ENCODE measurements at regions not wholly inside any gene's neighbourhood (a gene's known extent, or its start where the extent isn't known, plus 50 kb on each side); places are given as distances from the start of the nearest gene placed in this dataset.
"Not testable (repeated sequence)": the region's sequence is repeated elsewhere in the genome, so short reads cannot be mapped to it uniquely, and the experiment has no call there.

DNA sequence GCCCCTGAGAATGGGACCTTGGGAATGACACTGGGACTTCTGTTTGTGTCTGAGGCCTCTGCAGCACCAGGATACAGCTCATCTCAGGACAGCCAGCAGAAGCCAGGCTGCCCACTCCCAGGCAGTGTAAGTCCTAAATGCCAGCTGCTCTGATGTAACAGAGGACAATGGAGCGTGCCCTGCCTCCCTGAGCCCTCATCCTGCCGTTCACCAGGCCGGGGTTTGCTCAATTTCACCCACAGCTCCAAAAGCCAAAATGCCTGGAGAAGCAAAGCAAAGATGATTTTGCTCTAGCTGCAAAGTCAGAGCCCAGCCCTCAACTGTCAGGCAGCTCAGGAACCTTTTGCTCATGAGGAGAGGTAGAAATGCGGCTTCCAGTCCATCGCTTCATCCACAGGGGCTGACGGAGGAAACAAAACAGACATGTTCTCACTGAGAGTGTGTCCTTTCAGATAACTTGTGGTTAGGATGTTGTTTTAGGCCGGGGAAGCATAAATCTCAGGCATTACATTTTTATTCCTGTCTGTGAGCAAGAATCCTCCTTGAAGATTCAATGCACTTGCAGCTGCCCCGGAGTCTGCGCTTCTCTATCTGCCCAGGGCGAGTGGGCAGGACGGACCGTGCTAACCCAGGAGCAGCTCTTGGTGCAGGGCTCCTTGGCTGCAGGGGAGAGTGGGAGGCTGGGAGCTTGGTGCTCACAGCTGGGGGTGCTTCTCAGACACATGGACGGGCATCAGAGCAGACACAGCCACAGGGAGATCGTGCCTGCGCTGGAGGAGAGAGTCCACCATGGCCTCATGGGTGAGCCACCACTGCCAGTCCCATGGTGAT lies 83.2 kb upstream of the CHST15 start:
- no peak for DNase-seq

DNA sequence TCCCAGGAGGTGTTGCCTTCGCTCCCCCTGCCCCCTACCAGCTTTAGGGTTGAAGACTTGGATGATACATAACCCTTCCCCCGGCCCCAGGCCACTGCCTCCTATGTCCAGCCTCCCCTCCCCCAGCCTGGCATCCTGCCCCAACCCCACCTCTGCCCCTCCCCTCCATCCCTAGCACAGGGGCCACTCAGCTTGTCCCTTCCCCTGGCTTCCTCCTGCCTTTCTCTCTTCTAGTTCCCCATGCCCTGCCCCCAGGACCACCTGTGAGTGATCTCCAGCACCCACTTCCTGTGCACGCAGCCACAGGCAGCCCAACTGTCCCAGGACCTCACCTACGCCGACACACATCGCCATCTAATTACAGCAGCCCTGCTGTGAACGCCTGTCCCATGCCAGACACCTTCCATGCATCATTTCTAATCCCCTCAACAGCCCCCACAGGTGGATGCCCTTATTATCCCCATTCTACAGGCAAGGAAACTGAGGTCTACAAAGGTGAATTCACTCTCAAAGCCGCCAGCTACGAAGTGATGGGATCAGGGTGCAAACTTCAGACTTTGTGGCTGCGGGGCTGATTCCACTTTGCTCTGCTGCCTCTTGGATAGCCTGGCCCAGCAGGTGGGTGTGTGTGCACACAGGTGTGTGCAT lies 82.4 kb upstream of the CHST15 start:
- DNase-seq: no peak

DNA sequence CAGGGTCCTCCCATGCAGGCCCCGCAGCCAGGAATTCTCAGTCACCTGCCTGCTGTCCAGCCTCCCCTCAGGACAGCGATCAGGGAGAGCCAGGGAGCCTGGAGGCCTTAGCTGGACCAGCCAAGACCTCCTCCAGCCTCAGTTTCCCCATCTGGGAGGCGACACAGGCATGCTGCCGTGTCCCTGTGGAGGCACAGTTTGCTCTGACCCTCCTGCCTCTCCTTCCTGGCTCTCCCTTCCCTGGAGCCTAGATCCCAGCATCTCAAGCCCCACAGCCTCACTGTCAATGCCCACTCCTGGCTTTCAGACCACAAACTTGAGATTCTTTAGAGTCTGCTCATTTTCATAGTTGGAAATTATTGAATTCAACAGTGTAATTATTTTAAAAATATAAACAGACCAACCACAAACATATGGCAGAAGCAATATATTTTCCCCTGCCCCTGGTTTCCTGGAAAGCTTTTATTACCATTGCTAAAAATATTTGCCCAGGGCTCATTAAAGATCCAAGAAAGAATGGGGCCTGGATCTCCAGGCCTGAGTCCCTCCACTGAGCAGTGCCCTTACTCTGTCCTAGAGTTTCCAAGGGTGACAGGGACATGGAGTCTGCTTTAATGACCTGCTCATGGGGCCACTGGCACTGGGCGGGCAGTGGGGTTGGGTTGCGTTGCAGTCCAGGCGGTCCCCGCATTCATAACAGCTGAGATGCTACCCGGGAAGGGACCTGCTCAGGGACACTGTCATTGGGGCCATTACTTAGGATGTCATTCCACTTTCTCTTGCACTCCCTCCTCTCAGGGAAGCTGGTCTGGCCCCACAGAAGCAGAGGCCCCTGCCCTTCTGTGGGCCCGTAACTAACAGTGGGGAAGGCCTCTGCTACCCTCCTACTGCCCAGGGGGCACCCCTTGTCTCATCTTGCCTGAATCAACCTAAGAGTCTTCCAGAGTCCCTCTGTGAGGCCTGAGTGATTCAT lies 81.6 kb upstream of the CHST15 start:
- no peak for DNase-seq

DNA sequence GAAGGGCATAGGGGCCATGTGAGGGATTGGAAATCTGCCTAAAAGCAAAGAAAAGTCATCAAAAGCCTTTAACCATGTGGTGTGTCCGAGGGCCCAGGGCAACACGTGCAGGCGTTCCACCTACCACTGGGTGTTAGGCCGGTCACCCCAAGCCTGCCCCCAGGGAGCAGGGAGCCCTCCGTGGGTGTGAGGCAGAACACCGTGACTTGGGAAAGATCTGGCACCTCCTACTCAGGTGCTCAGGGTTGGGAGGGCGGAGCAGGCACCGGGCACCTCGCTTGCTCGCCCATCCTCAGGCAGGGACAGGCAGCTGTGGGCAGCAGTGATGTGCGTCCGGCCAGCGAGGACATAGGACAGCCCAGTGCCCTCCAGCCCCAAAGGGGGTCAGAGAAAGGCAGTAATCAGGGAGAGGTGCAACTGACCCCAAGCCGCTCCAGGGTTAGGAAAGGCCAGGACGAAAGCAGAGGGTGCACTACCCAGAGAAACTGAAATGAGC lies 80.7 kb upstream of the CHST15 start:
- DNase-seq: no peak

DNA sequence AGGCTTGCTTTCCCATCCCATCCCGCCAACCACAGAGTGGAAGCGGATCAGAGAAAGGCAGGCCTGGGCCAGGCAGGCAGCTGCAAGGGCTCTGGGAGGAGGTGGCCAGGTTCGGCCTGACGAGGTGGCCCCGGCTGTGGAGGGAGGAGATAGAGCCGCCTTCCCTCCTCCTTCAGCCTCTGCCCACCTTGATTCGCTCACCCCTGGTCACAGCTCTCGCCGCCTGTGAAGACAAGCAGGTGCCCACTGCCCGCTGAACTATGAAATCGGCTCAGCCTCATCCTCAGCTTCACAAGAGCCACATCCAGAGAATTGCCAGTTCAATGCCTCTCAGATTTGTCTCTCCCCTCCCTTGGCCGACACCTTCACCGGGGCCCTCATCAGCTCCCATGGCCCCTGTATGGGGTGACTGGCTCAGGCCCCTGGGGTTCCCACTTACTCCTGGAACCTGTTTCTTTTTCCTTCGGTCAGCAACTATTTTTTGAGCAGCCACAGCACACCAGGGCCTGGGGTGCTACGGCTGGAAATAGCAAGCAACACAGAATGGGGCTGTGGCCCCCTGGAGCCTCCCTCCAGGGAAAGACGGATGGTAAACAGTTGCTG lies 80.0 kb upstream of the CHST15 start:
- DNase-seq: no peak

DNA sequence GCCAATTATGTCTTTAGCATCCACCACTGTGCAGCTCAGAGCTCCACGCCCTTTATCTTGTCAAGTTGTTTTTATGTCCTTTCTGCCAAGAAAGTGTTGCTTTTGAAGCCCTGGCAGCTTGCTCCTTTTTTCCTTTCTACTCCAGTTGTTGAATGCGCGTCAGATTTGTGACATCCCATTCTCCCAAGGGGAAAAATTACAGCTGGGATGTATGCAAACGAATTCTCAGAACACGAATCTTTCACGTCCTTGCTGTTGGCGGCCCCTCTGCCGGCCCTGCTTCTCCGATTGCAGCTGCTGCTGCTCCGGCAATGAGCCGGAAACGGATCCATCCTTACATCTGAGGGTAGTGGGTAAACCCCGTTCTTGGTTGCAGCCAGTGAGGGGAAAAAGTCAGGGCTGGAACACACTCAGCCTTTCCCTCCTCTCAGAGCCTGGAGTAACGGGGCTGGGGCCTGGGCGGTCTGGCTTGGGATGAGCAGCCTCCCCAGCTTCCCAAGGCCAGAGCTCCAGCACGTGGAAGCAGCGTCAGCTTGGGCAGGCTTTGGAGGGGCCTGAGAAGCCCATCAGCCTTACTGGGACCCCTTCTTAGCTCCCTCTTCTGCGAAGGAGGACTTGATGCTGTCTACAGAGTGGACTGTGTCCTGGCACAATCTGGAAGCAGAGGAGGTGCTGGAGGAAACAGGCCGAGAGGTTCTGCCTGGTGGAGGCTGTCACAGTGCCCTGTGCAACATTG lies 79.0 kb upstream of the CHST15 start:
- peak; percentile 35 for DNase-seq

DNA sequence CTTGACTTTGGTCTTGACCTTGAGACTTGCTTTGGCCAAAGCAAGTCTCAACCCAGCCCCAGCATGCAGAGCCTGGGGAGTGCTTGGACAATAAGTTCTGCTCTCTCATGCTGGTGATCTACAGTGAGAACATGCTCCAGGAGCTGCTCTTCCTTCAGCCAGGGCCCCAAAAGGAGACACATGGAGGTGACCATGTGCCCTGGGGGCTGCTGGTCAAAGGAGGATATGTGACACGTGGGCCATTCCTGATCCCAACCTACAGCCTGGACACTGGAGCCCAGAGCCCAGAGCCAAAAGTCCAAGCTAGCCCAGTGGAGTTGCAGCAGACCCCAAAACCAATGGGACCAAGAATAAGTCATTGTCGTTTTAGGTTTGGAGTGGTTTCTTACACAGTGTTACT lies 78.2 kb upstream of the CHST15 start:
- DNase-seq: no peak

DNA sequence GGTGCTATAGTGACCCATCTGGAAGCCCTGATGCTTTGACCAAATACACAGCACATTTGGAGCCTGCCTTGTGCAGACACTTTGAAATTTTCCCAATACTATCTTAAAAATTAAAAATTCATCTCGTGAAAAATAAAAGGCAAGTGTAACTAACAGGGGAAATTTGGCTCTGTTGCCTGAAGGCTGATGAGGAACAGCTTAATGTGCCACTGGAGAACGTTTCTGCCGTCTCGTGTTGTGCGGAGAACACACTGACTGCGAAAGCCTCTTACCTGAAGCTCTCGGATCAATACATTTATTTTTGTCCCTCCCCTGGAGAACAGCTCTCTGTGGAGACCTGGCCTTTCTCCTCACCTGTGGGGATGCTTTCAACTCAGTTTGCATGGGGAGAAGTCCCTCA lies 77.2 kb upstream of the CHST15 start:
- no peak for DNase-seq

DNA sequence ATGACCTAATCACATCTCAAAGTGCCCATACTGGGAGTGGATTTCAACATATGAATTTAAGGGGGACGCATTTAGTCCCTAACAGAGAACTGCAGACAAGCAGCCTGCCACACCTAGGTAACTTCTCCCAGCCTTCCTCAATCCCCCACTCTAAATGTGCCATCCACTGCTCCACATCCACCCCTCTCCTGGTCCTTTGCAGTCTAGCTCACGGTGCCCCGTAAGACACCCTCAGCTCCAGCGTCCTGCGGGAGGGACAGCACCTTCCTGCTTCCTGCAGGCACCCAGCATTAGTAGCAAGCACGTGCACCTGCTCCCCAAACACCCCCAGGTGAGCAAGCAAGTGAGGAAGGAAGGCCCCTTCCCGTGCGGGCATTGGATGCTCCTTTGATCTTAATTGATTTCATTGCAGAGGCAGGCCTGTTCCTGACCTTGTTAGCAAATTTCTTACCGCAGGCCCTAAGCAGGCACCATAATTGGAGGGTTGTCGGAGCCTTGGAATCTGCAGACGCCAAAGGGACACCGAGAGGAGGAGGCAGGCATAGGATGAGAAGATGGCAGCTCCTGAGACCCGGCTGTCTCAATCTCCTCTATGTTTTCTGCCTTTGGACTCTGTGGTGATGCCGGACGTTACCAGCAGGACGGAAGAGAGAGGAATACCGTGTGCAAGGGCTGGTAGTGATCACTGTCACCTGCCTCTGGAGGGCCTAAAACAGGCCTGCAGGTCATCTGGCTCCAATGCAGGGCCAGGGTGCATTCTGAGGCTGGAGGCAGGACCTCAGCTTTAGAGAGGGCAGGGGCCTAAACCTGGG lies 75.8 kb upstream of the CHST15 start:
- DNase-seq: no peak

DNA sequence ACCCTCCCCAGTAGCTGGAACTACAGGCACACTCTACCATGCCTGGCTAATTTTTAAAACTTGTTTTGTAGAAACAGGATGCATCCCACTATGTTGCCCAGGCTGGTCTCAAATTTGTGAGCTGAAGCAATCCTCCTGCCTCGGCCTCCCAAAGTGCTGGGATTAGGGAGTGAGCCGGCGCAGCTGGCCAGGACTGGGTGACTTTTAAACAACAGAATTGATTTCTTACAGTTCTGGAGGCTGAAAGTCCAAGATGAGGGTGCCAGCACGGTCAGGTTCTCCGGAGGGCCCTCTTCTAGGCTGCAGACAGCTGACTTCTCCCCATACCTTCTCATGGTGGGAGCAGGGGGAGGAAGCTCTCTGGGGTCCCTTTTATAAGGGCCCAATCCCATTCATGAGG lies 75.2 kb upstream of the CHST15 start:
- no peak for DNase-seq

DNA sequence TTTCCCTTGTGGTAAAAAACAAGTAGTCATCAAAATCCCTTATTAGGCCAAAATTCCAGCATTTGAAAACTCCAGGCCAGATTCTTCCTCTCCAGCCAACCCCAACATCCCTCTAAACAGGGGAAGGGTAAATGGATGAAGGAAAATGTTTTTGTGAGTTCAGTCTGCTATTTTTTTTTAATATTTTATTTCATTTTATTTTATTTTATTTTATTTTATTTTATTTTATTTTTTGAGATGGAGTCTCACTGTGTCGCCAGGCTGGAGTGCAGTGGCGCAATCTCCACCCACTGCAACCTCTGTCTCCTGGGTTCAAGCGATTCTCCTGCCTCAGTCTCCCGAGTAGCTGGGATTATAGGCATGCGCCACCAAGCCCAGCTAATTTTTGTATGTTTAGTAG lies 74.5 kb upstream of the CHST15 start:
- DNase-seq: not testable (repeated sequence)

DNA sequence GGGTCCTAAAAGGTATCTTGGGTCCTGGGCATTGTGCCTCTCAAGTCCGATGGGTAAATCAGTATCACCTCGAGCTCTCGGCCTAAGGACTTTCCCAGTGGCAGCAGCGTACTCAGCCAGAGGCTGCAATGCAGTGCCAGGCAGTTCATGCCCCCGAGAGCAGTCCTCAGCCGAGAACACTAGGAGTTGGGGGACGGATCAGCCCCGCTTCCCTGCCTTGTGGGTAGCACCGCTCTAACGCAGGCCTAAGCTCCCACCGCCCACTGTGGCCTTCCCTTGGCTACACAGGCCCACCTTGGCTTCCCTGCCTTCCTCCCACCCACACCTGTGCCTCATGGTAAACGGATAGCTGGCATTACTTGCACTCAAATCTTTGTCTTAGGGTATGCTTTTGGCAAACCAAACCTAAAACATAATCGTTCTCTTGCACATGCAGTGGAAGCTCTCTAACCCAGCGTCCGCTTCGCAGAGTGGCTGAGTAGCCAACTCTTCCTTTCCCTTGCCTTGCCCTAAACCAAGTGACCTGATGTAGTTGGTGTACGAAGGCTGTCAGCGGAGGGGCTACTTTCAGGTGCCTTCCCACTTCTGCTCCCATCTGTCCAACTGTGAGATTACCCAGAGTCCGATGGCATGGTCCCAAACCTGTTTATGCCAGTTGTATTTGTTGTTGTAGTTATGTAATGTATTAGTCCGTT lies 73.2 kb upstream of the CHST15 start:
- DNase-seq: no peak

DNA sequence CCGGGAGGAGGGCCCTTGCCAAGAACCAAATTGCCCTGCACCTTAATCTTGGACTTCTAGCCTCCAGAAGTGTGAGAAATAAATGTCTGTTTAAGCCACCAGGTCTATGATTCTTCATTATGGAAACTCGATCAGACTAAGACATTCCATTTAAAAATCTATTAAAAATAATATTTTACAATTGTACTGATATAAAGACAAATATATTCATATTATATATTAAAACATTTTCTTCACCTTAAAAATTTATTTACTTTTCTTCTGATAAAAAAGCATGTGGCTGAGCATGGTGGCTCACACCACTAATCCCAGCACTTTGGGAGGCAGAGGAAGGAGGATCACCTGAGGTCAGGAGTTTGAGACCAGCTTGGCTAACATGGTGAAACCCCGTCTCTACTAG lies 72.4 kb upstream of the CHST15 start:
- DNase-seq: no peak

DNA sequence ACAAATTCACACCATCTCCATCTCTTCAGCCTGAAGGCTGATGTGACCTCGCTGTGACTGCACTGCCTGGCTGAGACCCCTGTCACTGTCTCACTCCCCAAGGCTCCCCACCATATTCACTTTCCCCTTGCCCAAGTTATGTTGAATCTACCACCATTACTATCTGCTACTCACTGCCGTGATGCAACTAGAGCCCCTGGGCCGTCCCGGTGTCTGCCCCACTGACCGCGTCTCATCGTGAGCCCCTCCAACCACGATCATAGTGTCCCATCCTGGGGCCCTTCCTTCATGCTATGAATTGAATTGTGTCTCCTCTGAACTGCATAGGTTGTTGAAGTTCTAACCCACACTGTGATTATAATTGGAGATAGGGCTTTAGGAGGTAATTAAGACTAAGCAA lies 71.9 kb upstream of the CHST15 start:
- no peak for DNase-seq

DNA sequence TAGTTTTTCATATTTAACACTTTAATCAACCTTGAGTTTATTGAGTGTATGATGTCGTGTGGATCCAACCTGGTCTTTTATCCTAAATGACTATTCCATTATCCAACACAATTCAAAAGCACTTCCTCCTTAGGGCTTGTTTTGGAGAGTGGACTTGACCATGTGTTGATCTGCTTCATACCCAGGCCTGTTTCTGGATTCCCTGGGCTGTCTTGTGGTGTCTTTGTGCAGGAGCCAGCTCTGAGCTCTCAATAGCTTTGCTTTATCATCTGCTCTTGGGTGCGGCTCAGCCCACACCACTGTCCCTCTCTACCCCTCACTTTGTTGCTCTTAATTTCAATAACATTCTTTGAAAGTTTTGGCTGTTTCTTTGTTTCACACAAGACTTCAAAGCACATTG lies 70.9 kb upstream of the CHST15 start:
- DNase-seq: no peak

DNA sequence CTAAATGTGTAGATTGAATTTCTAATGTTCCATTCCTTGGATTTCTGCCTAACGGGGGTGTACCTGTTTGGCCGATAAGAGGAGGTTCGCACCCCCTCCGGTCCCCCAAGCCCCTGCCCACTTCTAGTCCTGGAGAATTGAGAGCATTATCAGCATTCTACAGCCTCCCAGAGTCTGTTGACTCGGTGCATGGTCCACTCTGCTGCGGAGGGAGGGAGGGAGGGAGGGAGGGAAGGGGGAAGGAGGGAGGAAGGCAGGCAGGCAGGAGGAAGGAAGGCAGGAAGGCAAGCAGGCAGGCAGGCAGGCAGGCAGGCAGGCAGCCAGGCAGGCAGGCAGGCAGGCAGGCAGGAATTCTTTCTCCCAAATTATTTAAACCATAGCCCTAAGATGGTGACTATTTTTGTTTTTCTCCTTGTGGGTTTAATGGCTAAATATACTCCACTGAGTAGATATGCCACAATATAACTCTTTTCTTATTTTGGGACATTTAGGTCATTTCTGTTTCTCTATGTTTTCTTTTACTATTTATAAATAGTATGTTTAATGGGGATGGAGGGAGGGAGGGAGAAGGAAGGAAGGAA lies 69.5 kb upstream of the CHST15 start:
- no peak for DNase-seq

DNA sequence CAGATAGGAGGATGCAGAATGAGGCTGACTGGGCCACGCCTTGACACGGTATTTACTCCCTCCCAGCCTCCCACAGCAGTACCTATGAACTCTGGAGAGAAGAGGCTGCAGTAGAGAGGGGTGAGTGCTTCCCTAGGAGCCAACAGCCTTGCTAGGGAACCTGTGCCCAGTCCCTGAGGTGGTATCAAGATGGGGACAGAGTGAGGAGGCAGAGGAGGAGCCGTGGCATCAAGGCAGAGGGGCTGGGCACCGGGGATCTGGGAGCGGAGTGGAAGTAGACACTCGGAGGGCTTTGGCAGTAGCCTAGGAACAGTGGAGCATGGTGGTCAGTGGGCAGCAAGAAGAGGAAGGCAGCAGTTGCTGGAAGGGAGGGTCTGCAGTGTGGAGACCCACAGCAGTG lies 68.7 kb upstream of the CHST15 start:
- no peak for DNase-seq

DNA sequence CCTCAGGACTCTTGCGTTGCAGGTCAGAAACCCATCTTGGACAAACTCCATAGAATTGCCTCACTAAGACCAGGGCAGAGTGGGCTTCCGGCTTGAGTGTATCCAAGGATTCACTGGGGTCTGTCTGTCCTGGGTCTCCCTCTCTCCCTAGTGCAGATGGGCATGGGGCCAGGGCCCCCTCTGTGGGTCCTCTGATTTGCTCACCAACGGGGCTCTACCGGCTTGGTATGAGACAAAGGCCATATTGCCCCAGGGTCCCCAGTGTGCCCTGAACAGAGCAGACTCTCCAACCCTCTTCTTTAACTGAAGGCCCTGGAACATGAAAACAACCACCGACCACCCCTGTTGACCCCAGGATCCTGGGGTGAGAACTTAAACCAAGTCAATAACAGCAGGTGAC lies 68.2 kb upstream of the CHST15 start:
- no peak for DNase-seq

DNA sequence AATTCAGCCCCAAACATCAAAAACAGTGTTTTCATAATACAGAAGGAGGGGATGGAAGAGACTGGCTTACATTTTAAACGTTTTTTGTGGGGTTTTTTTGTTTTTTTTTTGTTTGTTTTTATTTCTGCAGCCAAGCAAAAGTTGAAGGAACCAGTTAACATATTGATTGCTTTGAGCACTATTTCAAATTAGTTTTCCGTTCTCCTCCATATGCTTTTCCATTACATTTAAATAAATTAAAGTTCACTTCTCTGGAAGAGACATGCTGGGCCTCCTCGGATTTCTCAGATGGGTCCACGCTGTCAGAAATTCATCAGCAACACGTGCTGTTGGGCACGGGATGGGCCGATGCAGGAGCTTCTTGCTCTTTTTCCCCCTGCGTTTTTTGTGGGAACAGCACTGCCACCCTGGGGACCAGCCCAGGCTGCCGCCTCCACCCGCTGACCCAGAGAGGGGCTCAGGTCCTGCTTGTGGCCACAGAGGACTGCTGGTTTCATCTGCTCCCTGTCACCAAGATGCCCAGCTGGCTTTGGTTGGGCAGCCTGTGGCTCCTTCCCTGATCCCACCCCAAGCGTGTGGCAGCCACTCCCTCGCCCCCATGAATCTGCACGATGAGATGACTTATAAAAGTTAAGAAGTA lies 67.7 kb upstream of the CHST15 start:
- no peak for DNase-seq

DNA sequence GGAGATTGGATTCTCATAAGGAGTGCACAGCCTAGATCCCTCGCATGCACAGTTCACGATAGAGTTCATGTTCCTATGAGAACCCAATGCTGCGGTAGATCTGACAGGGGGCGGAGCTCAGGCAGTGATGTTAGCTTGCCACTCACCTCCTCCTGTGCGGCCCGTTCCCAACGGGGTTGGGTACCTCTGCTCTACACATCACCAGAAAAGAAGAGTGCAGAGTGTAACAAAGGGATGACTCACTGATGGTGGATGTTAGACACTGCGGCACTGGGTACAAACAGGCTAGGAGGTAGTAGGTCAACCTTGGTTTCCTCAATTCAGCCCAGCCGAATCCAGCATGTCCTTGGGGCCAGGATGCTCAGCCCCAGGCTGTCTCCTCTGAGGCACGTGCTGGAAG lies 66.8 kb upstream of the CHST15 start:
- DNase-seq: peak; percentile 4

All from NCI-H2171 (cell line).